Transverse colon (tissue), 4 donors: ENCODE measurements at regions not wholly inside any gene's neighbourhood (a gene's known extent, or its start where the extent isn't known, plus 50 kb on each side); places are given as distances from the start of the nearest gene placed in this dataset.

Source experiments
- CTCF ChIP-seq, 5 experiments: fragments of 200-600 bp in 3 of 5; fragments of 450-650 bp in 2 of 5; sonication (generic) in 3 of 5; IDR thresholded peaks; 1 replicate in 2 of 5; 2 replicates in 3 of 5; pipeline ENCODE4 v1.5.1; 2016 to 2017; ENCODE audit warnings: antibody characterized with exemption in 5 of 5, inconsistent platforms in 3 of 5, mild to moderate bottlenecking in 2 of 5, moderate library complexity in 1 of 5
- EP300 ChIP-seq: sonication (generic); formaldehyde crosslinking; IDR thresholded peaks from one replicate; pipeline ENCODE4 v1.6.1; 2017; ENCODE audit warnings: antibody characterized with exemption, low read depth
- POLR2A ChIP-seq: fragments of 450-650 bp; IDR thresholded peaks from one replicate; pipeline ENCODE4 v1.6.1; 2016; ENCODE audit warnings: antibody characterized with exemption, mild to moderate bottlenecking, moderate library complexity
- POLR2AphosphoS5 ChIP-seq, 3 donors: sonication (generic); formaldehyde crosslinking; IDR thresholded peaks; one replicate each; pipeline ENCODE4 v1.6.1; 2016; ENCODE audit warnings: antibody characterized with exemption in 3 of 3

GRCh38 chr15:87631775-87632174 is 624.8 kb downstream of the NTRK3 start:
- TF ChIP-seq CTCF (IDR thresholded peaks at IDR 0.05) (no peak), EP300 (no peak), POLR2A (no peak), POLR2AphosphoS5 (IDR thresholded peaks at IDR 0.05) (no peak)
